ENCODE measurements at regions not wholly inside any gene's neighbourhood (a gene's known extent, or its start where the extent isn't known, plus 50 kb on each side); places are given as distances from the start of the nearest gene placed in this dataset.

DNA sequence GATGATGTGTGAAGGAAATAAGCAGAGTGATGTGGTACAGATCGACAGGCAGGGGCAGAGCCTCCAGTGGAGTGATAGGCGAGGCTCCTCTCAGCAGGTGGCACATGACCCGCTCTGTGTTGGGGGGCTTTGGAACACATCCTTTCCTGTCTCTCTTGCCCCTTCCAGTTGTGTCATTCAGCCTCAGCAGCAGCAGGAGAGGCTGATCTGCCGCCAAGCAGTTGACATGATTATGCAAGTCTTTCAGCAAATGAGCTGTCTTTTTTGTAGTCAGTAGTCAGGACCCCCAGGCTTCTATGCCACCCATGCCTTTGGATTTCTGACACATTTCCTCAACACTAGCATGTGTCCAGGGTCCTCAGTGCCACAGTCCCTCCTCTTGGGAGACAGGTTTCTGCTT, 307.1 kb upstream of the C1orf174 start:
- H3K36me3 ChIP-seq (ENCODE audit: control insufficient read depth in 4 of 4, insufficient read depth in 3 of 4, low read depth in 1 of 4, low read length in 3 of 4): no peaks in the 10 kb centered on the region
- no peak for TF ChIP-seq HNF4G (IDR thresholded peaks at IDR 0.05)
- TF ChIP-seq, protein P1, sequence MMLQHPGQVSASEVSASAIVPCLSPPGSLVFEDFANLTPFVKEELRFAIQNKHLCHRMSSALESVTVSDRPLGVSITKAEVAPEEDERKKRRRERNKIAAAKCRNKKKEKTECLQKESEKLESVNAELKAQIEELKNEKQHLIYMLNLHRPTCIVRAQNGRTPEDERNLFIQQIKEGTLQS (IDR thresholded peaks at IDR 0.05): no peak
- TF ChIP-seq FOXA1 (IDR thresholded peaks at IDR 0.05): no peak
- TF ChIP-seq JUND (IDR thresholded peaks at IDR 0.05): no peak
- TF ChIP-seq GABPA (IDR thresholded peaks at IDR 0.05 in 1 of 2, conservative IDR thresholded peaks at IDR 0.05 in 1 of 2): no peak
- TF ChIP-seq NR2F2 (IDR thresholded peaks at IDR 0.05): no peak
- TF ChIP-seq RAD21 (IDR thresholded peaks at IDR 0.05): no peak
- TF ChIP-seq YY1 (IDR thresholded peaks at IDR 0.05): no peak
- no peak for TF ChIP-seq EGR1 (IDR thresholded peaks at IDR 0.05; ENCODE audit: low read depth in 2 of 2)
- no peak for TF ChIP-seq REST (IDR thresholded peaks at IDR 0.05)
- no peak for TF ChIP-seq TAF1 (conservative IDR thresholded peaks at IDR 0.05)
- H3K4me3 ChIP-seq (ENCODE audit: low read depth in 1 of 3, low read length in 3 of 3): no peak overlapping the region
- H3K4me1 ChIP-seq (ENCODE audit: control insufficient read depth in 4 of 4, insufficient read depth in 4 of 4, low read length in 3 of 4): no peaks in the 10 kb centered on the region
- no peak overlapping the region for H3K9ac ChIP-seq (ENCODE audit: low read depth in 1 of 2, low read length in 2 of 2)
- no peak for DNase-seq (ENCODE audit: low spot score)
- WGBS: 72% methylated on average over 4 of the region's 4 CpGs
- H3K27me3 ChIP-seq (ENCODE audit: control insufficient read depth in 4 of 4, insufficient read depth in 4 of 4, low read length in 3 of 4): no peaks in the 10 kb centered on the region
- H3K9me3 ChIP-seq (ENCODE audit: control insufficient read depth in 4 of 4, low read length in 3 of 4): peaks cover 6 to 18% (median 9%) of the 10 kb centered on the region in 4 donors
- H3K27ac ChIP-seq (ENCODE audit: low read depth in 1 of 2, low read length in 2 of 2): no peak overlapping the region

- H3K36me3 ChIP-seq (ENCODE audit: control insufficient read depth in 4 of 4, insufficient read depth in 3 of 4, low read depth in 1 of 4, low read length in 3 of 4): no peaks in the 10 kb centered on the region
- no peak for DNase-seq (ENCODE audit: low spot score)
- H3K4me1 ChIP-seq (ENCODE audit: control insufficient read depth in 4 of 4, insufficient read depth in 4 of 4, low read length in 3 of 4): no peaks in the 10 kb centered on the region
- peaks cover 5 to 11% (median 6%) of the 10 kb centered on the region in 4 donors for H3K9me3 ChIP-seq (ENCODE audit: control insufficient read depth in 4 of 4, low read length in 3 of 4)
- WGBS: 78% methylated on average over 10 of the region's 10 CpGs
- no peak overlapping the region for H3K27ac ChIP-seq (ENCODE audit: low read depth in 1 of 2, low read length in 2 of 2)
- no peak for TF ChIP-seq EGR1 (IDR thresholded peaks at IDR 0.05; ENCODE audit: low read depth in 2 of 2)
- TF ChIP-seq NR2F2 (IDR thresholded peaks at IDR 0.05): no peak
- TF ChIP-seq GABPA (IDR thresholded peaks at IDR 0.05 in 1 of 2, conservative IDR thresholded peaks at IDR 0.05 in 1 of 2): no peak
- TF ChIP-seq, protein P2, sequence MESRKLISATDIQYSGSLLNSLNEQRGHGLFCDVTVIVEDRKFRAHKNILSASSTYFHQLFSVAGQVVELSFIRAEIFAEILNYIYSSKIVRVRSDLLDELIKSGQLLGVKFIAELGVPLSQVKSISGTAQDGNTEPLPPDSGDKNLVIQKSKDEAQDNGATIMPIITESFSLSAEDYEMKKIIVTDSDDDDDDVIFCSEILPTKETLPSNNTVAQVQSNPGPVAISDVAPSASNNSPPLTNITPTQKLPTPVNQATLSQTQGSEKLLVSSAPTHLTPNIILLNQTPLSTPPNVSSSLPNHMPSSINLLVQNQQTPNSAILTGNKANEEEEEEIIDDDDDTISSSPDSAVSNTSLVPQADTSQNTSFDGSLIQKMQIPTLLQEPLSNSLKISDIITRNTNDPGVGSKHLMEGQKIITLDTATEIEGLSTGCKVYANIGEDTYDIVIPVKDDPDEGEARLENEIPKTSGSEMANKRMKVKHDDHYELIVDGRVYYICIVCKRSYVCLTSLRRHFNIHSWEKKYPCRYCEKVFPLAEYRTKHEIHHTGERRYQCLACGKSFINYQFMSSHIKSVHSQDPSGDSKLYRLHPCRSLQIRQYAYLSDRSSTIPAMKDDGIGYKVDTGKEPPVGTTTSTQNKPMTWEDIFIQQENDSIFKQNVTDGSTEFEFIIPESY (IDR thresholded peaks at IDR 0.05): no peak
- no peak overlapping the region for H3K4me3 ChIP-seq (ENCODE audit: low read depth in 1 of 3, low read length in 3 of 3)
- no peak overlapping the region for H3K9ac ChIP-seq (ENCODE audit: low read depth in 1 of 2, low read length in 2 of 2)
- H3K27me3 ChIP-seq (ENCODE audit: control insufficient read depth in 4 of 4, insufficient read depth in 4 of 4, low read length in 3 of 4): no peaks in the 10 kb centered on the region
These were observed 308.0 kb upstream of the C1orf174 start for GRCh38 chr1:4207842-4208692.
